ENCODE measurements at regions not wholly inside any gene's neighbourhood (a gene's known extent, or its start where the extent isn't known, plus 50 kb on each side); places are given as distances from the start of the nearest gene placed in this dataset.
A peak's percentile ranks its signal among the peaks of the same experiment; 100 is the strongest.

GRCh38 chr3:165283328-165283727 lies 87.1 kb upstream of the SLITRK3 start:
- no peak for DNase-seq

- no peak for DNase-seq
Measured at GRCh38 chr3:165279471-165279870, 83.3 kb upstream of the SLITRK3 start.

GRCh38 chr3:165273411-165273810 lies 77.2 kb upstream of the SLITRK3 start:
- no peak for DNase-seq

GRCh38 chr3:165259541-165260193 lies 63.5 kb upstream of the SLITRK3 start:
- no peak for DNase-seq

- DNase-seq: no peak
Measured at GRCh38 chr3:165256554-165257065, 60.4 kb upstream of the SLITRK3 start.

GRCh38 chr3:165254812-165255211 lies 58.6 kb upstream of the SLITRK3 start:
- DNase-seq: peak; percentile 85

Data from NCI-H510A treated with DMSO at 0.1 percent for 48 hours (cell line).